Renal cortex interstitium (tissue), 11 donors: ENCODE measurements at regions not wholly inside any gene's neighbourhood (a gene's known extent, or its start where the extent isn't known, plus 50 kb on each side); places are given as distances from the start of the nearest gene placed in this dataset.
"Not testable (repeated sequence)": the region's sequence is repeated elsewhere in the genome, so short reads cannot be mapped to it uniquely, and the experiment has no call there.

Experiments used
- DNase-seq, 11 donors: peaks; one replicate each; pipeline ENCODE4 v3.0.0-alpha.2; 2013; ENCODE audit warnings: low read depth in 9 of 11, low spot score in 4 of 11; ENCODE audit errors: extremely low read depth in 1 of 11

DNA sequence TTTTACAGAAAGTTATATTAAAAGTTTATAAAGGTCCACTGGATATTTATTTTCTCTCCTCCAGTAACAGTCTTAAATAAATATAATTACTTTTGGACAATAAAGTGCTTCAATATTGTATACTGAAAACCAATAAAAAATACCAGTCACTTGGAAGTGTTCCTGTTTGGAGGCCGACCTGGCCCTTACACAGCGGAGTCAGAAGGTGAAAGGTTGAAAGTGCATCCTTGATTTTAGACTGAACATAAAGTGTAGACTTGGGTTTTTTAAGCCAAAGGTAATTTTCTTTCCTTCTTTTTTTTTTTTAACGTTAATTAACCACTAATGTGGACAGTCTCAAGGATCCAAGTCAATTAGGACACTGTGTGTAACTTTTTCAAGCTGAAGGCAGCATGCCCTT lies 152.3 kb upstream of the TBX18 start:
- DNase-seq, result no peak

GRCh38 chr6:84912472-84913322 lies 148.3 kb upstream of the TBX18 start:
- no peak for DNase-seq

- no peak for DNase-seq
Observed at GRCh38 chr6:84910906-84911607, 146.7 kb upstream of the TBX18 start.

DNA sequence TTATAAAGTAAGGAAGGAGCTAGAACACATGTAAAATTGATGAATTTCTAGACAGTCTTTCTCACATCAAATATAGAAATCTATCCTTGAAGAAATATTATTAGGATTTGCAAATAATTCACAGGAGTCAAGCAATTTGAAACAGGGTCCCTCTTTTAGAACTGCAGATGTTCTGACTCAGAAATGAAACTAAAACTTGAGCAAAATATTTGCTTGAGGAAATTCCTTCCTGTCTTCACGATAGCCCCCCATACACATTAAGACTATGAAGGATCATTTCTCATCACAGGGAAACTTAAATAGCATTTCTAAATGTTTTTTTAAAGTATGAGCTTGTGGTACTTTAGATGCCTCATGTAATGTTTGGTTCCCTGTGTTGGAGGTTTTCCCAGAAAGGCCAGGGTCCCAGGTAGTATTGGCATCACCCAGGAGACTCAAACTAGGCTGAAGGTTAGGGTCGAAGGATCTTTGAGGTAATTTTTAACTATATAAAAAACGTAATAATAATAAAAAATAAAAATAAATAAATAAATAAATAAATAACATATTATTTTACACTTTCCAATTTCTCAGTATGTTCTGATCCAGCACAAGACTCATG lies 144.0 kb upstream of the TBX18 start:
- DNase-seq, result no peak

DNA sequence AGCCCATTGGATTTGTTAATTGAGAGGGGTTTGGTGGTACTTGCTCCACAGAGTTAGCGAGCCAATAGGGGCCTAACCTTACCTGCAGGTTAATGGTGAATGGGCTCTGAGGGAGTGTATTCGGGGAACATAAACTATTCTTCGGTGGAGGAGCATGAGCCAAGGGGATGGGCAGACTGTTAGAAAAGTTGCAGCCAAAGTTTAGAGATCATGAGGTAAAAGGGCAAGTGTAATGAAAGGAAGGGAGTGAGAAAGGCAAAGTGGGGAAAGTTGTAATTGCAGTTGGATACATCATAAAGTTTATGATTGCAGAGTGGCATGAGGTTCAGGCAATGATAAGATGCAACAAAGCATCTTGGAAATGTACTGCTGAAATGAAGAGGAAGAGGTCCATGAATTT lies 142.1 kb upstream of the TBX18 start:
- no peak for DNase-seq

- no peak for DNase-seq
Observed at GRCh38 chr6:84905823-84906222, 141.4 kb upstream of the TBX18 start.

- DNase-seq, result no peak
Observed at GRCh38 chr6:84902354-84902928, 138.0 kb upstream of the TBX18 start.

- no peak for DNase-seq
Observed at GRCh38 chr6:84897988-84898594, 133.7 kb upstream of the TBX18 start.

DNA sequence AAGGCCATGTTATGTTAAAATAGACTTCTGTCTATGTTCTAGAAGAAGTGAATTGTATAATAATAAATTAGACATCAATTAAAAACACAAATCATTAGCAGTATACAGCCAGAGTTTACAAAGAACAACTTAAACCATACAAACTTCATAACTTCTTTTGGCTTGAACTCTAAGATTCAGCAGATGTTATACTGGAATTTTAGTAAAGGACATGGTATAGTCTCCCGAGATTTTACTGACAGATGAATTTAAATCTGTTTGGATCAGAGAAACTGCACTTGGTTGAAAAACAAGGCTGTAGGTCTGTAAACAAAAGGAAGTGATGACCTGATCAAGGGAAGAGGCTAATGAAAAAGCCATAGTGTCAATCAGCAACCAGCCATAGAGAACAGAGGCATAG lies 132.6 kb upstream of the TBX18 start:
- no peak for DNase-seq

GRCh38 chr6:84892671-84893070 lies 128.3 kb upstream of the TBX18 start:
- no peak for DNase-seq

DNA sequence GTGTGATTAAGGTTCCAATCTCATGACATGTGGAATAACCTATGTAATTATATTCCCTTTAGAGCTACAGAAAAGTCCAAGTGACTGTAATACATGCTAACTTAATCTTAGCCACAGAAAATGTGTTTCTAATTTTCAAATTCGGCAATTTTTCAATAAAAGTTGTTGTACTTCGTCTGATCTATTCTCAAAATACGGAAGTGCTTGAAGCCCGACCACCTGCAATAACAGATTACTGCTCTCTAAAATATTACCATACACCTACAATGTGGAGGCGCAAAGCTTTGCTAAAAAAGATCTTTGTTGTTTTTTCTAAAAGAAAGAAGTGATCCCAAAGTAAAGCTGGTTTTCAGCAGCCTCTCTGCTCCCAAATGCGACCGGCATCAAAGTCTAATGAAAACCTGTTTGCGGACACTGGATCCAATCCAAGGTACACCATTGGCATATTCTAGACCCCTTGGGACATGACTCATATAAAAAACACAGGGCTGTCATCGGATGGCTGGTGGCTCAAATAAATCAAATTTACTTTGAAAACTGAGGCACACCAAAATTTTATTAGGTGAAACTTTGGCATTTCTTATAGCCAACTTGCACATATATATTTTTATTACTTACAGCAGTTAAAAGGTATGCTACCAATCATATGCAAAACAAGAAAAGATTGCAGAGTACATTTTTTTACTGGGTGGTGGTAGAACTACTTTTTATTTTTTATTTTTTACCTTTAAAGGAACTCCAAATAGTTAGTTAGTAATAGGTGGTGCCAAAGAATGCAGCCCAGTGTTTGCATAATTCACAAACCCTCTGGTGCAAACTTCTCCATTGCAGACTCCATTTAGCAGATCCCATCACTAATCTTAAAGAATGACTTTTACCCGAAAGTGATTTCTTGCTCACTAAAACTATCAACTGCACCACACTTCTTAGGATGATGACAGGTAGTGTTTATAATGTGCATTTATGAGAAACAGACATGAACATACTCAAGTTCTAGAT lies 118.7 kb upstream of the TBX18 start:
- DNase-seq, result no peak

GRCh38 chr6:84879385-84879784 lies 115.0 kb upstream of the TBX18 start:
- DNase-seq, result not testable (repeated sequence)

- no peak for DNase-seq
Observed at GRCh38 chr6:84877515-84878210, 113.3 kb upstream of the TBX18 start.

DNA sequence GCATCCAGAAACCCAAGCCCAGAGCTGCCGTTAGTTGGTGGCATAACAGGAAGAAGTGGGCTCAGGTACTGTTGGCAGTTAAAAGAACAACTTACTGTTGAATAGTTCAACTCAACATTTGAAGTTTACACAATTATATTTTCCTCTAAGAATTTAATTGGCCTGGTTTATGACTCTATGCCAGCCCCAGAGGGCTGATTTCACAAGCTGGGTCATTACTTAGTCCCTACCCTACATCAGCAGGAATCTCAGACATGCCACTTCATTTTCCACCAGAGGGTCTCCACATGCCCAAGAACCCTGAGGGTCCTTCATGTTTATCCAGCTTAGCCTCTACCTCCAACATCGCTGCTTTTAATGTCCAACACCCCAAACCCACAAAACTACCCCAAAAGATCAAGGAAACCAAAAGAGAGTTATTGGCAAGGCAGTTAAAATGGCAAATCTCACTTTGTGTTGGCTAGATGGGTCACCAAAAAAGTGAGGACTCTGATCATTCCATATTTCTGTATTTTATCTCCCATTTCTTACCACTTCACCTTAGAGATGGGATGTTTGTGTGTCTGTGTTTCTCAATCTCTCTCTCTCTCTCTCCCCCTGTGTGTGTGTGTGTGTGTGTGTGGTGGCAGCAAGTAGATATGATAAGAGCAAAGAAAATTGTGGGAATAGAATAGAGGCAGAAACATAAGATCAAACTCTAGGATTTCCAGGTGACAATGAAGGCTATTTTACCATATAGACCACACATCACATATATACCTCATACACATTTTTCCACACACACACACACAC lies 112.5 kb upstream of the TBX18 start:
- no peak for DNase-seq

DNA sequence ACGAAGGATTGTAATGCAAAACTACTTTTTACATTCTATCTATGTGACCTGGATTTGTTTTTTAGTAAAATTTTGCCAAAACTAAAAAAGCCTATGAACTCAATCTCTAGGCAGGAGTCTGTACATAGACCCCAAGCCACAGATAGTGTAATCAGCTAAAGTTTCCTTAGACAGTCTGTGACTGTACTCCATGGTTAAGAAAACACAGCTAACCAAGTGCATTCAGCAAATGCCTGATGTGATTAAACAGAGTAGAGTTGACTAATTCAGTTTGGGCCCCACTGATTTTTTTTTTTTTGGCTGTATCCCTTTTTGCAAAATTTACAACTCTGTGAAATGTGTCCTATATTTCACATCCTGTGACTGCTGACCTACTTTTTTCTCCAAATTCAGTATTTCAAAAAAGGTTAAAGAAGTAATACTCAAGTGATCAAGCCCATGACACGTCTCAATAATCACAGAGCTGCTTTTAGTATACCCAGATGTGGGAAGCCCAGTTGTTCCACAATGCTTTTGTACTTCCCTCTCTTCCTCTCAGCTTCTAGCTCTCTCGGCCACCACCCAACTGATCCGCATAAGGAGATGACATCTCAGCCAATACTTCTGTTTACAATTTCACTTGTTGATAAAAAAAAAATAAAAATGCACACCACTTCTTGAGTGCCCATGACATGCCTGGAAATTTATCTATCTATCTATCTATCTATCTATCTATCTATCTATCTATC lies 108.8 kb upstream of the TBX18 start:
- DNase-seq, result no peak

DNA sequence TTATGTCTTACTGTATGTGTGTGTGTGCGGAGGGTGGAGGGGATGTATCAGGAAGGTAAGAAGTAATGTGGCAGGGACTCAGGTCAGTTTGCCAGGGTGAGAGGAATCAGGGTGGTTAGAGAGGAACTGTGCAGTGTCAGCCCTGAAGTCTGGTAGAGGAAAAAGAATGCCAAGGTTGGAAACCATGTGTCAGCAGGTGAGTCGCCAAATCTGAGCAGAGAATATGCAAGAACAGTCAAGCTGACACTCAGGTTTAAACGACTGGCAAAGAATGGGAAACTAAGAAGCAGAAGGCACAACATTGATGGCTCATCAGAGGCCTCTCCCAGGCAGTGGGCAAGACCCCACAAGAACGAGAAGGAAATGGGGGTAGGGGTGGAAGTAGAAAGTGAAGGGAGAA lies 107.5 kb upstream of the TBX18 start:
- no peak for DNase-seq
